Neutrophil (primary cell): ENCODE measurements at regions not wholly inside any gene's neighbourhood (a gene's known extent, or its start where the extent isn't known, plus 50 kb on each side); places are given as distances from the start of the nearest gene placed in this dataset.

Experiments
- H3K27ac ChIP-seq: fragments of 200-600 bp; sonication (generic); 2 replicates; pipeline ENCODE4 v1.5.1; 2016; ENCODE audit warnings: mild to moderate bottlenecking, moderate library complexity
- H3K27me3 ChIP-seq: fragments of 200-600 bp; sonication (generic); 2 replicates; pipeline ENCODE4 v1.6.0; 2016; ENCODE audit warnings: mild to moderate bottlenecking
- H3K36me3 ChIP-seq: fragments of 200-600 bp; sonication (generic); 2 replicates; pipeline ENCODE4 v1.5.1; 2017
- H3K4me1 ChIP-seq, 2 experiments: fragments of 200-600 bp in 1 of 2; sonication (generic) in 1 of 2; 1 replicate in 1 of 2; 2 replicates in 1 of 2; pipeline versions ENCODE4 v1.5.1 to v1.6.1; 2013 to 2016; ENCODE audit warnings: low read depth in 1 of 2, low read length in 1 of 2, mild to moderate bottlenecking in 1 of 2, moderate library complexity in 1 of 2; ENCODE audit not compliant: control insufficient read depth in 1 of 2, insufficient read depth in 1 of 2
- H3K4me3 ChIP-seq, 2 experiments: fragments of 200-600 bp in 1 of 2; sonication (generic) in 1 of 2; 1 replicate in 1 of 2; 2 replicates in 1 of 2; pipeline ENCODE4 v1.5.1; 2013 to 2016; ENCODE audit warnings: low read depth in 1 of 2, low read length in 1 of 2, mild to moderate bottlenecking in 1 of 2, moderate library complexity in 1 of 2
- H3K9me3 ChIP-seq: fragments of 200-600 bp; sonication (generic); 2 replicates; pipeline ENCODE4 v1.5.1; 2016
- CTCF ChIP-seq: fragments of 200-600 bp; sonication (generic); IDR thresholded peaks from 2 replicates; pipeline ENCODE4 v1.5.1; 2016; ENCODE audit warnings: antibody characterized with exemption

DNA sequence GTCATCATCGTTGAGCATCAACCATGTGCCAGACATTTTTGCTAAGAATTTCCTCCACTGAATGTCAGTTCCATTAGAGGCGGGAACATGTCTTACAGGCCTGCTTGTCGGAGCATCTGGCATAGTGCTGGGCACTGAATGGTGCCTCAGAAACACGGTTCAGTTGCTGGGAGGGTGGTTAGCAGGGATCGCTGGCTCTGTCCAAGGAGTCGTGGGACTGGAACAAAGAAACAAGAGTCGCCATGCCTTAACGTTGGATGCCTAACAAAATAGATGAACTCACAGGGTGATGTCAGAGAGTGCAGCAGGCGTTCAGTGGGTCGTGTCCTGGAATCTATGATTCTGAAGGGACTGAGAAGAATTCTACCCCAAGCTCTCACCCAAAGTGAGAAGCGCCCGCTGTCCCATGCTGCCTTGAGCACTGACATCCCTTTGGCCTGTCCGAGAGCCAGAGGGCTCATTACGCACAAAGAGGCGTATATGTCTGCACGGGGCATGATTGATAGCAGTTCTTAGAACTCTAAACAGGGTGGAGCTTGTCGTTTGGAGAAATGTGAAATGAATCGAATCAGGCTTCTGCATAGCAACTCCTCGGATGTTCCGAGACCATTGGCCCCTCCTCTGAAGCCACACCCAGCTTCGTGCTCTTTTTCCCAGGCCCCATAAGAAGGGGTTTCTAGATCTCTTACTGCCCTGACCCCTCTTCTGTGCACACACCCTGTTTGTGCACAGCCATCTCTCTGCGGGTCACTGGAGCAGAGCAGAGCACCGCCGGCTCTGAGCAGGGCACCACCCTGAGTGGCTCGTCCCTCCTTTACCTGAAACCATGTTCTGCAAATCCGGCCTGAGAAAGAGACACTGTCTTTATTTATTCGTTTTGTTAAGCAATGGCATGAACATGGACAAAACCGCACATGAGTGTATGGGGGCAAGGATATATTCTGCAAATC, 113.1 kb upstream of the B3GAT1 start:
- TF ChIP-seq CTCF: no peak

GRCh38 chr11:134524201-134524600, 112.2 kb upstream of the B3GAT1 start:
- Histone ChIP-seq H3K27me3 (no peaks in the 10 kb centered on the region), H3K27ac (no peak overlapping the region), H3K4me3 (no peak overlapping the region), H3K36me3 (no peaks in the 10 kb centered on the region), H3K9me3 (no peaks in the 10 kb centered on the region), H3K4me1 (no peaks in the 10 kb centered on the region)
- TF ChIP-seq CTCF: no peak

More for the DNA sequence above, 113.1 kb upstream of the B3GAT1 start:
- no peaks in the 10 kb centered on the region for H3K27me3 ChIP-seq
- no peak overlapping the region for H3K4me3 ChIP-seq
- H3K4me1 ChIP-seq: no peaks in the 10 kb centered on the region
- no peak overlapping the region for H3K27ac ChIP-seq
- no peaks in the 10 kb centered on the region for H3K9me3 ChIP-seq
- H3K36me3 ChIP-seq: no peaks in the 10 kb centered on the region

DNA sequence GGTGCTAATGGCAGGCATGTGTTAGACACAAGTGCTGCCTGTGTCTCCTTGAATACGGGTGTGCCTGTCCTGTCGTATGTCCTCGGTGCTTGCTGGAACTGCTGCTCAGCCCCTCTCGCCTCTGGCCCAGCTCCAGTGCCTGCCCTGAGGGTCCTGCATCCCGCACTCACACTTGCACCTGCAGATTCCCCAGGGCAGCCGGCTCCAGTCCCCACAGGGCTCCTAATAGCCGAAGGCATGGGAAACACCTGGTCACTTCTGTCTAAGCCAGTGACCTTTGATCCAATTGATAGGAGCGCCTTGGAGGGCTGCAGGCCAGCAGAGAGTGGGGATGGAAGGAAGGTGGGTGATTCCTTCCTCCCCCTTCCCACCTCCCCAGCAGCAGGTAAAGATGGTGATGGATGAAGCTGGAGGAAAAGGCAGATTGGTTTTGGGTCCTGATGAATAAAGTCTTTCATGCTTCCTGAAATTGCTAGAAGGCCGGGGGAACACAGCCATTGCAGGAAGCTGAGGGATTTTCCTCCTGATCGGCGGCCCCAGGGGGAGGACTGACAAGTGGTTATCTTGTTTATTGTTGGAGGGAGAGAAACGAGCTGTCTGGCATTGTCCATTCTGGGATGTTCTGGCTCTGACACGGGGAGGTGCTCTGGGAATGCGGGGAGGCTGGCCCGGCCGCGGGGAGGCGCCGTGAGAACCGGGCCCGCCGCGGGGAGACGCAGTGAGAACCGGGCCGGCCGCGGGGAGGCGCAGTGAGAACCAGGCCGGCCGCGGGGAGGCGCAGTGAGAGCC, 110.9 kb upstream of the B3GAT1 start:
- Histone ChIP-seq H3K4me3 (no peak overlapping the region), H3K4me1 (no peaks in the 10 kb centered on the region), H3K36me3 (no peaks in the 10 kb centered on the region), H3K9me3 (no peaks in the 10 kb centered on the region), H3K27me3 (no peaks in the 10 kb centered on the region), H3K27ac (no peak overlapping the region)
- TF ChIP-seq CTCF: no peak

DNA sequence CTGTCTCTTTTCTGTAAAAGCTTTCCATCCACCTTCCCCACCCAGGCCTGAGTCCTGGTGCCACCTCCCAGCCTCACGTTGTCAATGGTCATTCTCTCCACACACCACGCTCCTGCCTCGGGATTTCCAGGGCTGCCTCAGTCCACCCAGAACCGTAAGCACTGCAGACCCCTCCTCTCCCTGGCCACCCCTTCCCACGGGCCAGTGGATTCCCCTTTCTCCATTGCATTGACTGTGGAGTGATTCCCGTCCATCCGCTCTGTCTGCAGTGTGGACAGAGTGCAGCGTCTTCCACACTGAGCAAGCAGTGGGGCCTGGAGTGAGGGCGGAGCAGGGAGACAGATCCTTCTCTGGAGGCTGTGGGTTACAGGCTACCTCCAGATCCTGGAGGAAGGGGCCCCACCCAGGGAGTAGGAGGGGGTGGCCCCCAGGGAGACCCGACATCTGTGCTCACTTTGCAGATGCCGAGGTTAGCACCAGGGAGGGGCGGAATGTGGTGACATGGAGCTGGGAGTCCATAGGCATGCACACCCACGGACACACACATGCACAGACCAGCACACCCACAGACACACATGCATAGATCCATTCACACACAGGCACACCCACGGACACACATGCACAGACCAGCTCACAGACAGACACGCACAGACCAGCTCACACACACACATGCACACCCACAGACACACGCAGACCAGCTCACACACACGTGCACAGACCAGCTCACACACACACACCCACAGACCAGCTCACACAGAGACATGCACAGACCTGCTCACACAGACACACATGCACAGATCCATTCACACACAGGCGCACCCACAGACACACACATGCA, 109.6 kb upstream of the B3GAT1 start:
- H3K27me3 ChIP-seq: no peaks in the 10 kb centered on the region
- no peak for TF ChIP-seq CTCF
- no peak overlapping the region for H3K27ac ChIP-seq
- no peaks in the 10 kb centered on the region for H3K36me3 ChIP-seq
- no peaks in the 10 kb centered on the region for H3K9me3 ChIP-seq
- no peak overlapping the region for H3K4me3 ChIP-seq
- no peaks in the 10 kb centered on the region for H3K4me1 ChIP-seq

DNA sequence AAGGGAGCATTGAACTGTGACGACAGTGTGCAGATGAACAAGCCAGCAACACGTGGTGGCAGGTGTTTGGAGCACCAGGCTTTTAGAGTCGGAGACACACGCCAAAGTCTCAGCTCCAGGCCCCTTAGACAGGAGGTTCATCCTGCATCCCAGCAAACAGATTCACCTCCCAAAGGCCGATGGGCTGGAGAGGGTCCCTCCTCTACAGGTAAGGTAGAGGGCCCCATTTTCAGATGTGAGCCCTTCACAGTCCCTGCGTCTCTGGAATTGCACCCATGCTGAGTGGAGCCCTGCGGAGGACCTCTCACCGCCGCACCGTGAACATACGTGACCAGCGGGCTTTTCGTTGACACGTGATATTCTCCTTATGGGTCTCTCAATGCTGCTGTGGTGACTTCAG, 109.0 kb upstream of the B3GAT1 start:
- Histone ChIP-seq H3K4me1 (no peaks in the 10 kb centered on the region), H3K36me3 (no peaks in the 10 kb centered on the region), H3K27ac (no peak overlapping the region), H3K4me3 (no peak overlapping the region), H3K9me3 (no peaks in the 10 kb centered on the region), H3K27me3 (no peaks in the 10 kb centered on the region)
- TF ChIP-seq CTCF: no peak
